Peyer's patch (tissue), 4 donors: ENCODE measurements at regions not wholly inside any gene's neighbourhood (a gene's known extent, or its start where the extent isn't known, plus 50 kb on each side); places are given as distances from the start of the nearest gene placed in this dataset.

Source experiments
- POLR2A ChIP-seq, 2 donors: fragments of 450-650 bp; IDR thresholded peaks; one replicate each; pipeline ENCODE4 v1.5.1; 2017; ENCODE audit warnings: antibody characterized with exemption in 2 of 2, mild to moderate bottlenecking in 2 of 2, moderate library complexity in 2 of 2
- TF ChIP-seq, protein P1 (sequence below), 6 experiments: fragments of 450-650 bp in 4 of 6; fragments of 200-600 bp in 2 of 6; sonication (generic) in 1 of 6; IDR thresholded peaks; one replicate each; pipeline ENCODE4 v1.5.1; 2017 to 2019; ENCODE audit warnings: antibody characterized with exemption in 6 of 6, mild to moderate bottlenecking in 3 of 6, moderate library complexity in 1 of 6

DNA sequence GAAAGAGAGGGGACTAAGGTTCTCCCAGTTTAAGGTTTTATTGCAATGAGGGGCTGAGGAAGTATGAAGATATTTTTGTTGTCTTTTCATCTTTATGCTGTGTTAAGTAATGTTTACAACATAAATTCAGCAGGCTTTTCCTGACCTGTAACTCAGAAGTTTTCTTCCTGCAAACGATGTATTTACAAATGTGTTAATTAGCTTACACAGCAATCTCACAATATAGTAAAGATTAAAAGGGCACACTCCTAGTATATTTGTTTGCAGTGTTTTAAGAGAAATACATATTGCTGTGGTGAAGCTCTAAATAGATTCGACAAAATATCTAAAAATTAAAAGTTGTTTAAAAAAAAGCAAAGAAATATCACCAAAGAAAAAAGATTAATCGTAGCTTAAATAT, 55.7 kb downstream of the OR11H12 start:
- no peak for TF ChIP-seq POLR2A (IDR thresholded peaks at IDR 0.05)
- TF ChIP-seq, protein P1, sequence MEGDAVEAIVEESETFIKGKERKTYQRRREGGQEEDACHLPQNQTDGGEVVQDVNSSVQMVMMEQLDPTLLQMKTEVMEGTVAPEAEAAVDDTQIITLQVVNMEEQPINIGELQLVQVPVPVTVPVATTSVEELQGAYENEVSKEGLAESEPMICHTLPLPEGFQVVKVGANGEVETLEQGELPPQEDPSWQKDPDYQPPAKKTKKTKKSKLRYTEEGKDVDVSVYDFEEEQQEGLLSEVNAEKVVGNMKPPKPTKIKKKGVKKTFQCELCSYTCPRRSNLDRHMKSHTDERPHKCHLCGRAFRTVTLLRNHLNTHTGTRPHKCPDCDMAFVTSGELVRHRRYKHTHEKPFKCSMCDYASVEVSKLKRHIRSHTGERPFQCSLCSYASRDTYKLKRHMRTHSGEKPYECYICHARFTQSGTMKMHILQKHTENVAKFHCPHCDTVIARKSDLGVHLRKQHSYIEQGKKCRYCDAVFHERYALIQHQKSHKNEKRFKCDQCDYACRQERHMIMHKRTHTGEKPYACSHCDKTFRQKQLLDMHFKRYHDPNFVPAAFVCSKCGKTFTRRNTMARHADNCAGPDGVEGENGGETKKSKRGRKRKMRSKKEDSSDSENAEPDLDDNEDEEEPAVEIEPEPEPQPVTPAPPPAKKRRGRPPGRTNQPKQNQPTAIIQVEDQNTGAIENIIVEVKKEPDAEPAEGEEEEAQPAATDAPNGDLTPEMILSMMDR (IDR thresholded peaks at IDR 0.05): no peak
